Astrocyte of the cerebellum (primary cell): ENCODE measurements at regions not wholly inside any gene's neighbourhood (a gene's known extent, or its start where the extent isn't known, plus 50 kb on each side); places are given as distances from the start of the nearest gene placed in this dataset.
"Not testable (repeated sequence)": the region's sequence is repeated elsewhere in the genome, so short reads cannot be mapped to it uniquely, and the experiment has no call there.

Source experiments
- DNase-seq: peaks from one replicate; pipeline ENCODE4 v3.0.0-alpha.2; 2011; ENCODE audit warnings: low read depth
- H3K4me3 ChIP-seq: 2 replicates; pipeline ENCODE4 v1.5.1; 2011; ENCODE audit warnings: mild to moderate bottlenecking, low read depth, low read length, moderate library complexity
- in situ Hi-C: cut with HindIII; loops from 2 replicates; pipeline ENCODE4 v1.10.0; 2017; ENCODE audit warnings: low sequenced_read_pairs
- TF ChIP-seq, protein P1 (sequence below): IDR thresholded peaks from 2 replicates; pipeline ENCODE4 v1.5.1; 2012; ENCODE audit warnings: low read length, low read depth, moderate library complexity, mild to moderate bottlenecking; ENCODE audit errors: missing control alignments

DNA sequence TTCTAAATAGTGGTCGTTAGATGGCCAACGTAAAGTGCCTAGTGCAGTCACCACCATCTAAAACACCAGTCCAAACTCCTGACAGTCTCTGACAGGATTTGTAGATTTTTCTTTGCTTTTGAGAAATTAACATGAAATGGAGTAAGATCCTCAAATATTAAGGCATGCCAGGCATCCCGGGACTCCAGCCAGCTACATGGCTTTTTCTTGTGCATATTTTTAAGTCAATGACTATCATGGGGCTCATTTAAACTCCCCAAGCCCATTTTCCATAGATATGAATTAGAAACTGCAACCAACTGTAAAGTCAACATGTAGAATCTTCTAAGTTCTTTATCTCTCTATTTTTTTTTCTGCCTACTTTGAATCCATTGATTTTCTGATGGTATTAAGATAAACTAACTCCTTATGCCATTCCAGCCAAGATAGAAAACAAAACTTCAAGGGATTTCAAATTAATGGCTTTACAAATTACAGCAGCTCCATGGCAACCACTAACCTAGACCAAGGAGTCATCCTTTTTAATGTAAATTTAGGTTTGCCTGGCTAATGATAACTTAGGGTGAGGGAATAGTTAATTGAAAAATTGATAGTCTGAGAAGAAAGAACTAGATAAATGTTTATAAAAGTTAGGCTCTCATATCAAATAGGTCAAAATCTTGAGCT is 764.1 kb upstream of the NXPH2 start:
- no peak overlapping the region for H3K4me3 ChIP-seq
- DNase-seq = no peak
- TF ChIP-seq, protein P1, sequence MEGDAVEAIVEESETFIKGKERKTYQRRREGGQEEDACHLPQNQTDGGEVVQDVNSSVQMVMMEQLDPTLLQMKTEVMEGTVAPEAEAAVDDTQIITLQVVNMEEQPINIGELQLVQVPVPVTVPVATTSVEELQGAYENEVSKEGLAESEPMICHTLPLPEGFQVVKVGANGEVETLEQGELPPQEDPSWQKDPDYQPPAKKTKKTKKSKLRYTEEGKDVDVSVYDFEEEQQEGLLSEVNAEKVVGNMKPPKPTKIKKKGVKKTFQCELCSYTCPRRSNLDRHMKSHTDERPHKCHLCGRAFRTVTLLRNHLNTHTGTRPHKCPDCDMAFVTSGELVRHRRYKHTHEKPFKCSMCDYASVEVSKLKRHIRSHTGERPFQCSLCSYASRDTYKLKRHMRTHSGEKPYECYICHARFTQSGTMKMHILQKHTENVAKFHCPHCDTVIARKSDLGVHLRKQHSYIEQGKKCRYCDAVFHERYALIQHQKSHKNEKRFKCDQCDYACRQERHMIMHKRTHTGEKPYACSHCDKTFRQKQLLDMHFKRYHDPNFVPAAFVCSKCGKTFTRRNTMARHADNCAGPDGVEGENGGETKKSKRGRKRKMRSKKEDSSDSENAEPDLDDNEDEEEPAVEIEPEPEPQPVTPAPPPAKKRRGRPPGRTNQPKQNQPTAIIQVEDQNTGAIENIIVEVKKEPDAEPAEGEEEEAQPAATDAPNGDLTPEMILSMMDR = no peak
- in situ Hi-C loops = no loop called here

DNA sequence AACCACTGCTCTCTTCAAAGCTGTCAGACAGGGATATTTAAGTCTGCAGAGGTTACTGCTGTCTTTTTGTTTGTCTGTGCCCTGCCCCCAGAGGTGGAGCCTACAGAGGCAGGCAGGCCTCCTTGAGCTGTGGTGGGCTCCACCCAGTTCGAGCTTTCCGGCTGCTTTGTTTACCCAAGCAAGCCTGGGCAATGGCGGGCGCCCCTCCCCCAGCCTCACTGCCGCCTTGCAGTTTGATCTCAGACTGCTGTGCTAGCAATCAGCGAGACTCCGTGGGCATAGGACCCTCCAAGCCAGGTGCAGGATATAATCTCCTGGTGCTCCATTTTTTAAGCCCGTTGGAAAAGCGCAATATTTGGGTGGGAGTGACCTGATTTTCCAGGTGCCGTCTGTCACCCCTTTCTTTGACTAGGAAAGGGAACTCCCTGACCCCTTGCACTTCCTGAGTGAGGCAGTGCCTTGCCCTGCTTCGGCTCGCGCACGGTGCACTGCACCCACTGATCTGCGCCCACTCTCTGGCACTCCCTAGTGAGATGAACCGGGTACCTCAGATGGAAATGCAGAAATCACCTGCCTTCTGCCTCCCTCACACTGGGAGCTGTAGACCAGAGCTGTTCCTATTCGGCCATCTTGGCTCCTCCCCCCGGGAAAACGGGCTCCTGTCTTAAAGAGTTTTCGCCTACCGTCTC is 758.3 kb upstream of the NXPH2 start:
- H3K4me3 ChIP-seq, DNase-seq, in situ Hi-C loops: not testable (repeated sequence)

DNA sequence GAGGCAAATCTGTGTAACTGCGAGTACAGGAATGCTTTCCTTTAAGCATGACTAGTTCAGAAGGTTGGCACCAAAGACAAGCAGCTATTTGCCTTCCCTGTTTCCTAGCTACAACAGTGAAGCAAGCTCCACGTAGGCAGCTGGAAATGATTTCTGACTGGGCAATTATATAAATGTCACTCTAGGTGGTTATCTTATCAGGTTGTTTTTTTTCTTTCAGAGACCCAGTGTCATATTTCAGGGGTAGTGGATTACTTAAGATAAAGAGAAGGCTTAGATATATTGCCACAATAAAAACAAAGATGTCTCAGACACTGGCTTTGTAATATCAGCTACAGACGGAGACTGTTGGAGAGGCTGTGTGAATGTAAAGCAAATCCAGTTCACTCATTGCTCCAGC is 748.9 kb upstream of the NXPH2 start:
- in situ Hi-C loops = no loop called here
- DNase-seq = no peak

DNA sequence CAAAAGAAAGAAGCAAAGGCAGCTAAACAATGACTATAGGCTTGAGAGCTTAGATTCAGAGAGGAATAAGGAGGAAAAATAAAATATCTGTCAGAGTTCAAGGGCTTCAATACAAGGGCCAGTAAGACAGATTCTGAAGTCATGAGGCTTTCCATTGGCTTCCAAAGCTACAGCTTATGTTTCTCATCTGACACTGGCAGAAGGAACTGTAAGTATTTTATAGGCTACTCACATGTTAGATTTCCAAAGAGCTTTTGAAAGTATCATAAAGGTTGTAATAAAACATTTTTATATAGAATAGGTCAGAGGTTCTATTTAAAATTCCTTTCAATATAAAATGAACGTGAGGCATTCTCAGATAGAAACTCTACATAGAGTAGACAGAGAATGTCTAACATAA is 746.6 kb upstream of the NXPH2 start:
- in situ Hi-C loops = no loop called here

More for the DNA sequence above, 748.9 kb upstream of the NXPH2 start:
- TF ChIP-seq, protein P1 = no peak
- H3K4me3 ChIP-seq = no peak overlapping the region

DNA sequence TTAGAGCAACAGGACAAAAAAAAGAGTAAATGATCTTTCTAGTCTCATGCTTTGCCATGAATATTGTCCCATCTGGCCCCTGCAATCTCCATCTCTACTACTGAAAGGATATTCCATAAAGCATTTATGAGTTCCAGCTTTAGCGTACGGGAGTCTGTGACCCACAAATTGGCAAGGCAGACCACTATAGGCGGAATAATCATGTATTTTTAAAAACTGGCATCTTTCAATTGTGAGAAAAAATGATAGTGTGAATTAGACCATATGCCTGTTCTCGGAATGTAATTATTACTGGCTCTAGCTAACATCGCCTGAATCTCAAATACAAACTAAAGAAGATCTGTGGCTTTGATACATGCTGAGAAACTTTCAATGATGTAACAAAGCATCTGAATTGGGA is 738.1 kb upstream of the NXPH2 start:
- in situ Hi-C loops = no loop called here
- no peak for DNase-seq
- H3K4me3 ChIP-seq = no peak overlapping the region
- TF ChIP-seq, protein P1 = no peak

More for the DNA sequence above, 746.6 kb upstream of the NXPH2 start:
- TF ChIP-seq, protein P1 = no peak
- H3K4me3 ChIP-seq = no peak overlapping the region
- no peak for DNase-seq

DNA sequence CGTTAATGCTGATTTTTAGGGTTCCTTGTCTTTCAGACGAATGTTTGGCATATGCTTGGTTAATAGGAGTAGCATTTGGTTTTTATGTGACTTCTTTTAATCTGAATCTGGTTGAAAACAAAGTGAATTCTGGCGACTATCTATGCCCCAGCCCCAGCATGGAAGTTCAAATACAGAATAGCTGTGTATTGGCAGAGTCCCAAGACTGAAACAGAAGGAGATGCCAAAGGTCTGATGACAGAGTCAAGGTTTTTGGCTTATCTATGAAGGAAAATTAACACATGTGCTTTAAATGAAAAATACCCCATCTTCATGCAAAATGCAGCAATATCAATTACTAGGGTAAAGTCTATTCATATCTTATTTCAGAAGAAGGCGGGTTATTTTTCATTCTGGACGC is 734.8 kb upstream of the NXPH2 start:
- TF ChIP-seq, protein P1 = no peak
- H3K4me3 ChIP-seq = no peak overlapping the region
- in situ Hi-C loops = no loop called here
- no peak for DNase-seq

DNA sequence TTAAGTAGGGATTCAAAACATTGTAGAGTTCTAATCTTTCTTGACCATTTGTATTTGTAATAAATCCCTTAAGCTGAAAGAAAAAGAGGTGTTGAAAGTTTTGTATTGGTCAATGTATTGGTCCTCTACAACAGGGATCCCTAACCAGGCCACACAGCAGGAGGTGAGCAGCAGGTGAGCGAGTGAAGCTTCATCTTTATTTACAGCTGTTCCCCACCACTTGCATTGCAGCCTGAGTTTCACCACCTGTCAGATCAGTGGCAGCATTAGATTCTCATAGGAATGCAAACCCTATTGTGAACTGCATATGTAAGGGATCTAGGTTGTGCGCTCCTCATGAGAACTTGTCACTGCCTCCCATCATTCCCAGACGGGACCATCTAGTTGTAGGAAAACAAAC is 715.7 kb upstream of the NXPH2 start:
- in situ Hi-C loops = no loop called here
- no peak overlapping the region for H3K4me3 ChIP-seq
- TF ChIP-seq, protein P1 = no peak
- DNase-seq = no peak
